HG02610 (cell line): ENCODE measurements at regions not wholly inside any gene's neighbourhood (a gene's known extent, or its start where the extent isn't known, plus 50 kb on each side); places are given as distances from the start of the nearest gene placed in this dataset.

Source experiments
- ATAC-seq: cut with Tn5 transposase; IDR thresholded peaks from one replicate; pipeline ENCODE4 v1.9.1; 2021; ENCODE audit warnings: mild to moderate bottlenecking, moderate library complexity; ENCODE audit not compliant: unreplicated experiment

- ATAC-seq = no peak
Observed at GRCh38 chr16:79748629-79749028, 148.1 kb upstream of the MAF start.

GRCh38 chr16:79747688-79748087 is 147.2 kb upstream of the MAF start:
- ATAC-seq = no peak

GRCh38 chr16:79740252-79740651 is 139.7 kb upstream of the MAF start:
- no peak for ATAC-seq

- ATAC-seq = no peak
Observed at GRCh38 chr16:79735271-79735670, 134.7 kb upstream of the MAF start.

DNA sequence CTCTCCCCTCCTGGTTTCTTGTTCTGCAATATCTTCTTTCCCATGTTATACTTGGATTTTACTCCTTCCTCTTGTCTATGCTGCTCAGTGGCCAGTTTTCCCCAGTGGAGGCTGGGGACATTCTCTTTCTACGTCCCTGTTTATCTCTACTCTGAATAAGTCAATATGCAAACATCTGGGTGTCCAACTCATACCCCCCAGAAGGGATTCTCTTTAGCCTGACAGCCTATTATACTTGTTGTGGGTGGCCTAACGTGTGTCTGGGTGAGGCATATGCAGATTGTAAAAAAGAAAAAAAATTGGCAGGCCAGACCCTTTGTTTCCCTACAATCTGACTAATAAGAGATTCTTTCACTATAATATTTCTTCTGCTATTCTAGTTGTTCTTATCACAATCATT is 134.2 kb upstream of the MAF start:
- ATAC-seq = no peak

GRCh38 chr16:79728923-79729240 is 128.3 kb upstream of the MAF start:
- ATAC-seq = no peak

- no peak for ATAC-seq
Observed at GRCh38 chr16:79728048-79728922, 127.7 kb upstream of the MAF start.

- ATAC-seq = no peak
Observed at GRCh38 chr16:79726902-79727301, 126.4 kb upstream of the MAF start.

DNA sequence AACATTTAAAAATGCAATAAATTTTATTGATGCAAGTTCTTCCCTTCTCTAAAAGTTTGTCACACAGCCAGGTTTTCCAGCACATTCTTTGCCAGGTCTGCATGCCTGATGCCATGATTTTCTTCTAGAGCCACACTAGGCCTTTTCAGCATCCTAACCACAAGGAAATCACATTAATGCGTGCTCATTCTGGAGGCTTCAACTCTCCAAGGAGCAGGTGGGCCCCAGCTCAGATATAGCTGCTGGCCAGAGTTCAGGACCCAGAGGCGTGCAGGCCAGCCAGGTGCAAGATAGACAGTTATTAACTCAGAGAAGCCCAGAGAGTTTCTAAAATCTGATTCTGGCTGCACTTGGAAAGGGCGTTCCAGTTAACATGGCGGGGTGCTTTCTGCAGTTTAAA is 124.5 kb upstream of the MAF start:
- ATAC-seq = no peak

DNA sequence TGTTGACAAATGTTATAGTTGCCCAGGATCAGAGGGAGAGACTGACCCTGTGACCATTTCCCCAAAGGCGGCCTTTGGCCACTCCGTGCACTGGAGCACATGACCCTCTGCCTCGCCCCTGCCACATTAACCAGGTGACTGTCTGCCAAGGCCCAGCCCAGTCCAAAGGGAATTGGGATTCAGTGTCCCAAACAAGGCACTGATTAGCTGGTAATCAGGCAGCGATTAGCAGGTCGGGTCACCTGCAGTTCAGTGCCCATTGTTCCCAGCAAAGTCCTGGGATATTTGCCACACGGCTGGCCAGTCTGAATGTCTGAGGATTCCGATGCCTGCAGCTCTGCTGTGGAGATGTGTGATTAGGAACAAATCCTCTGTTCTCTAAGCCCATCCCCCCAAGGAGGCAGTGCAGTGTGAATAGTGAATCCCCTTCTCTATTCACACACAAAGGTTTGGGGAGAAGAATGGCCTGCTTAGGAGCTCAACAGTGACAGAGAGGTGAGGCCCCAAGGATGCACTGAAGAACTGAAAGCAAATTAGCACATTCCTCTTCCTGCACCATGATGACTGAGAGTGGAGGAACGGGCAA is 123.1 kb upstream of the MAF start:
- no peak for ATAC-seq

GRCh38 chr16:79721270-79721669 is 120.7 kb upstream of the MAF start:
- ATAC-seq = no peak

GRCh38 chr16:79717333-79718137 is 117.0 kb upstream of the MAF start:
- ATAC-seq = no peak

DNA sequence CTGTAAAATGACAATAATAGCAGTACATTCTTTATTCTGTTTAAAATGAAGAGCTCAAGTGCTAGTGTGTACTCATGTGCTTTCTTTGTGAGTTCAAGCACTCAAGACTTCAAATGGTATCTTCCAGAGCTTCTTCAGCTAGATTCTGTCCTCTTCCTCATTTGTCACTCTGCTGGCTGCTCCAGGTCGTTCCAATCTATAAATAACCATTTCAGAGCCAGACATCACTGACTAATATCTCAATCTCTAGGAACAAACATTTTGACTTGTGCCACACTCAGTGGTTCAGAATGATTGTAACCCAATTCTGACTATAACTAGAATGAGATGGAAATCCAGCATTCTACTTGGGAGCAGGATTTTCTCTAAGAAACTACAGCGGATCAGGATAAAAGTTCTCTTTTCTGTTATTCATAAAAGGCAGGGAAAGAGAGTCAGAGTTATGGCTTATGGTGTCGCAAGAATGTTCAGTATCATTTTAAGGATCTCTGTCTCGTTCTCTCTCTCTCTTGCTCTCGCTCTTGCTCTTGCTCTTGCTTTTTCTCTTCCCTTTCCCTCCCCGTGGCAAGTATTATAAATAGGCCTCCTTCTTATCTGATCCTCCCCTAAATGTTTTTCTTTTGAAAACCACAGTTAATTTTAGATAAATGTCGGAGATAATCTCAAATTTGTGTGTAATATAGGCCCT is 116.3 kb upstream of the MAF start:
- no peak for ATAC-seq

GRCh38 chr16:79715061-79715460 is 114.5 kb upstream of the MAF start:
- no peak for ATAC-seq

GRCh38 chr16:79714440-79714839 is 113.9 kb upstream of the MAF start:
- no peak for ATAC-seq

DNA sequence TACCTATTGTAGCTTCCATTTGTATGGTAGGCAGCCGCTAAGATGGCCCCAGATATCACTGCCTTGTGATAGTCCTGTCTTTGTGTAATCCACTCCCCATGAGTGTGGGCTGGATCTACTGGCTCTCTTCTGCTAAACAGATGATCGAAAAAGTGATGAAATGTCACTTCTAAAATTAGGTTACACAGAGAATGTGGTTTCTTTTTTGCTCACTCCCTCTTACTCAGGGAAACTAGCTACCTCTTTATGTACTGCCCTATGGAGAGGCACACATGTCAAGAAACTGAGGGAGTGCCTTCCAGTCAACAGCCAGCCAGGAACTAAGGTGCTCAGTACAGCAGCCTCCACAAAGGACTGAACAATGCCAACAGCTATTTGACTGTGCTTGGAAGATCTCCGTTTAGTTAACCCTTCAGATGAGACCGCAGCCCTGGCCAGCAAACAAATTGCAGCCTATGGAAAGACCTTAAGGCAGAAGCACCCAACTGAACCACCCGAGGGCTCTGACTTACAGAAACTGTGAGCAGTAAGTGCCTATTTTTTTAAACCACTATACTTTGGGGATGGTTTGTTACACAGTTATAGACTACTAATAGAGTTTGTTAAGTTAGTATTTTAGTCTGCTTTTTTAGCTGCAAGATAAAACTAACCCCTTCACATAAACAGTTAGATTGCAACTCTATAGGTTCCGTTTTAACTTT is 113.2 kb upstream of the MAF start:
- ATAC-seq = no peak

GRCh38 chr16:79712276-79712675 is 111.7 kb upstream of the MAF start:
- ATAC-seq = no peak

GRCh38 chr16:79707876-79708275 is 107.3 kb upstream of the MAF start:
- ATAC-seq = no peak

- ATAC-seq = no peak
Observed at GRCh38 chr16:79703066-79703465, 102.5 kb upstream of the MAF start.

DNA sequence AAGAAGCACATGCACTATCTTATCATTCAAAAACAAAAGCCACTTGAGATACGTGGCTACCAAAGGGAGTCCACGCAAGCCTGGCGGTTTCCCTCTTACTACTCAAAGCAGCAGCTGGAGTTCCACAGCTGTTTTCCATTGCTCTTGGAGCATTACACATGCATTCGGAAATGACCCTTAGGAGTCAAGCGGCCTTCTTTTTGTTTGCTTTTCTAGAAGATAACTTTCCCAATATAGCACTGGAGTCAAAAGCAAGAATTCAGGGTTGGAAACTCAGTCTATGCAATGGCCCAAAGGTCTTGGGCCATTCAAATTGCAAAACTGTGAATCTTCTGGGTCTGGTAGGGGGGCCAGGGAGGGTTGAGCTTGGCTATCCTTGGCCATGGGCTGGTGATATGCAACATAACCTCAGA is 97.8 kb upstream of the MAF start:
- ATAC-seq = no peak
